HG03469 (cell line): ENCODE measurements at regions not wholly inside any gene's neighbourhood (a gene's known extent, or its start where the extent isn't known, plus 50 kb on each side); places are given as distances from the start of the nearest gene placed in this dataset.

ENCODE experiments used
- ATAC-seq: cut with Tn5 transposase; IDR thresholded peaks from one replicate; pipeline ENCODE4 v1.9.1; 2021; ENCODE audit warnings: mild to moderate bottlenecking, moderate library complexity, moderate number of reproducible peaks; ENCODE audit not compliant: unreplicated experiment

GRCh38 chr6:4563156-4563555 is 213.0 kb upstream of the CDYL start:
- no peak for ATAC-seq

GRCh38 chr6:4561773-4562400 is 214.3 kb upstream of the CDYL start:
- ATAC-seq: no peak

DNA sequence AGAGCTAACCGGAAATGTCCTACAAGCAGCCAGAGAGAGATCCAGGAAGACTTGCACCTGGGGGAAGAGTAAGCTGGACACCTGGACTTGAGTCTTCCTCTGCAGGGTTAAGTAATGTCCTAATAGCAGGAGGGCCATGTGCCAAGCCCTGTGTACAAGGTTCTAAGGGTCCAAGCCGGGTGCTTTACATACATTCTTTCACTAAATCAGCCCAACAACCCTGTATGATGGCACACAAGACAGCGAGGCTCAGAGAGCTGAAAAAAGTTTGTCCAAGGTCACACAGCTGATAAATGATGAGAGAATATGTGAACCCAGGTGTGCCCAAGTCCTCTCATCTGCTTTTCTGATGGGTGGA is 215.1 kb upstream of the CDYL start:
- ATAC-seq: no peak

DNA sequence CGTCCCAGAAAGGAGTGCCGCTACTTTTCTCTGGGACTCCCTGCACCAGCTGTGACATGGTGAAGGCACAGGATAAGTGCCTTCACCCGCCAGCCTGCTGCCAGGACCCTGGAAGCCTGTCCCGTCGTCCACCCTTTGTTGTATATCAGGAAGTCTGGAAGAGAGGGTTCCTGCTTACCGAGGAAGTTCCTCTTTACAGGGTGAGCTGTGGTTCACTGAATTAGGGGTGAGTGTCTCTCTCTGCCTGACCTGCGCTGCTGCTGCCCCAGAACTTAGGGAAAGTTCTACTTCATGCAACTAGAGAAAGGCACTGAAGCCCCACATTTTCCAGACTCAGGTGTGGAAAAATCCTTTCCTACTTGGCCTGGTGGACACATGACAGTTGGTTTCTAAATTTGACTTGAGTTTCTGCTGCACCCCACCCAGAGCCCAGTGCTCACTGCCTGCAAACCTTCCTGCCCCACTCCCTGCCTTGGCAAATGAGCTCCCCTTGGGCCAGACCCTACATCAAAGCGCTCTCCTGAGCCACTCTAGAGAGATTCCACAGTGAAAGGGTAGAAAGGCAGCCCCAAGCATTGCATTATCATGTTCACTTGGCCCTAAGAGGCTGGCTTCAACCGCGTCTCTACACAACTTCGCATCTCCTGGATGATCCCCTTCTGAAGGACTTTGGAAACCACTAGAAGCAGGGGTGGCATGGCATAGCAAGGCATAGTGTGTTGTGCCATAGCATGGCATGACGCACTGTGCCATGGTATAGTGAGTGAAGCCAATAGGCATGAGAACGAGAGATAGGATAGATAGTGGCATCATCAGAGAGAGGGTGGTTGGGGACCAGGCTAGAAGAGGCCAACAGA is 215.8 kb upstream of the CDYL start:
- ATAC-seq: no peak

GRCh38 chr6:4559281-4559875 is 216.8 kb upstream of the CDYL start:
- no peak for ATAC-seq

- no peak for ATAC-seq
Observed at GRCh38 chr6:4554645-4555044, 221.6 kb upstream of the CDYL start.

DNA sequence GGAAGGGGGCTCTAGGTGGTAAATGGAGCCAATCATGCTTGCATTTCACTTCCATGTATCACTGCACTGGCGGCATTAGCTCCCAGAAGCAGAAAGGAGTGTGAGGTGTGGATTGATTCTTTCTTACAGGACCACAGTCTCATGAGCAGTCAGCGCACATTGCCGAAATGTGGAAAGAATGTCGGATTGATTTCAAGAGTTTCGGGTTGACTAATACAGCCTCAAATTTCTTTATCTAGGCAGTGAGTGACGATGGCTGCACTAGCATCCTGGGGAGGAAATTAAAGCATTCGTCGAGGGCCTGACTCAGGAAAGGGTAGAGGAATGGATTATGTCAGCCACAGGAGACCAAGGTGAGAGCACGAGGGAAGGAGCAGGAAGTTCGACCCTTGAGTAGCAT is 222.8 kb upstream of the CDYL start:
- no peak for ATAC-seq

DNA sequence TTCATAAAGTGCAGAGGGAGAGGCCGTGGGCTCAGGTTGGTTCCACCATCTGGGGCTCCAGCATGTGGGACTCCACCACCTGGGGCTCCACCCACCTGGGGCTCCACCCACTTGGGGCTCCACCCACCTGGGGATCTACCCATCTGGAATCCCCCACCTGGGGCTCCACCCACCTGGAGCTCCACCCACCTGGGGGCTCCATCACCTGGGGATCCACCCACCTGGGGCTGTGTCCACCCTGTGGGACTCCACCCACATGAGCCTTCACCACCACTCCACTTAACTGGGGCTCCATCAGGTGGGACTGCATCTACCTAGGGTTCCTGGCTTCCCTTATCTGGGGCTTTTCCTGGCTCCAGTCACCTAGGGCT is 226.0 kb upstream of the CDYL start:
- ATAC-seq: no peak

- ATAC-seq: no peak
Observed at GRCh38 chr6:4549556-4550226, 226.5 kb upstream of the CDYL start.

DNA sequence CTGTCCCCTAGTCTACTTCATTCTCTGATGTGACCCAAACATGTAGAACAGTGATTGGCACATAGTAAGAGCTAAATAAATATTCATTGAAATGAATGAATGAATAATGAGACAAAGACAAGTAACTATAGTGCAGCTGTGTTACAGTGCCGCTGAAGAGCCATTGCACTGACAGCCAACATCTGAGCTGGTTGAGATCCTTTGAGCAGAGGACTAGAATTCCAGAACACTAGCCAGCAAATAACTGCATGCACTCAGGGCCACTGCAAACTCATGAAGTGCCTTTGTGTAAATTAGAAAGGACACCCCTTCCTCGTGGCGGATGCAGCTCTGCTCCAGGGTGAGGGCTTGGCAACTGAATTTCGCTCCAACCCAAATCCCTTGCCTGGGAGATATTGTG is 230.3 kb upstream of the CDYL start:
- no peak for ATAC-seq

DNA sequence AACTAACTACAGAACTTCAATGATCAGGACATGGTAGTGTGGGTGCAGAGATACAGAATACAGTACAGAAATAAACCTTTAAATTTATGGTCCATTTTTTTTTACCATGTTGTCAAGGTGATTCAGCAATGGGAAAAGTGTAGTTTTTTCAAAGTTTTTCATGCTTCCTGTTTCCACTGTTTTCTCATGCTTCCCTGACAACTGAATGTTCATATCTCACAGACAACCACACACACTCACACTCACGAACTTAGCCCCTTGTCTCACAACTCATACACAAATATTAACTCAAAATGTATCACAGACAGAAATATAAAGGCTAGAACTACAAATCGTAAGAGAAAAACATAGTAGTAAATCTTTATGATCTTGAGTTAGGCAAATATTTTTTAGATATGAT is 232.6 kb upstream of the CDYL start:
- ATAC-seq: no peak

DNA sequence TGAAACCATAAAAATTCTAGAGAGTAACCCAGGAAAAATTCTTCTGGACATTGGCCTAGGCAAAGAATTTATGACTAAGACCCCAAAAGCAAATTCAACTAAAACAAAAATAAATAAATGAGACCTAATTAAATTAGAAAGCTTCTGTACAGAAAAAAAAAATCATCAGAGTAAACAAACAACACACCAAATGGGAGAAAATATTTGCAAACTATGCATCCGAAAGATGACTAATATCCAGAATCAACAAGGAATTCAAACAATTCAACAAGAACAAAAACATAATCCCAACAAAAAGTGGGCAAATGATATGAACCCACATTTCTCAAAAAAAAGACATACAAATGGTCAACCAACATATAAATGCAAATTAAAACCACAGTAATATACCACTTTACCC is 242.6 kb upstream of the CDYL start:
- ATAC-seq: no peak

DNA sequence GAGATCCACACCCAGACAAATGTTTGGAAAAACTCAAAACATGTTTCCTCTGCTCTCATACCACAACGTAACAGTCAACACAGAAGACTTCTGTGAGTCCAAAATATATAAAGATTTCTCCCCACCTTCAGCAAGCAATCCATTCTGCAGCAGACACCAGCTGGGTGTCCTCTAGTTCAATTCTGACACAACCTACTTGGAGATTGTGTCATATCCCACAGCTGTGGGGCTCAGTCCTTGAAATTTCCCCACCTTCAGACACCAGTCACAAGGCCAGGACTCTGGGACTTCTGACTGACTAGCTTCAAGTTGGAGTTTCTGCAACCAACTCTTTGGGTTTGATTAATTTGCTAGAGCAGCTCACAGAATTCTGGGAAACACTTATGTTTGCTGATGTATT is 244.8 kb upstream of the CDYL start:
- no peak for ATAC-seq

- no peak for ATAC-seq
Observed at GRCh38 chr6:4522453-4522852, 253.8 kb upstream of the CDYL start.

- ATAC-seq: no peak
Observed at GRCh38 chr6:4521070-4521469, 255.1 kb upstream of the CDYL start.

DNA sequence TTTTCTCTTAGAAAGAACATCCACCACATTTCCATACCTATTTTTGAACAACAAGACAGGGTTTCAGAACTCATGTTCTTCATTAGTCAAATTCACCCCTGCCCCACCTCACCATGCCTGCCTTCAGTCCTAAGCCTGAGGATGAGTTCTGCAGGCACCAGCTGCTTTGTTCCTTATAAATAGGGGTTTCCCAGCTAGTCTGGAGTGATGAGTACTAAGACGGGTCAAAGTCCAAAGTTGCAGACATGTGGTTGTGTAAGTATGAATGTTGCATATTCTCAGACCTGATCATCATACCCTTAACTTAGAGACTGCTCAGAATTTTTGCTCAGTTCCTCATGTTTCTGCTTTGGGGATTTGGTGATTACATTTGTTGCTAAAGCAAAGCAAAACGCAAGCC is 257.7 kb upstream of the CDYL start:
- no peak for ATAC-seq

DNA sequence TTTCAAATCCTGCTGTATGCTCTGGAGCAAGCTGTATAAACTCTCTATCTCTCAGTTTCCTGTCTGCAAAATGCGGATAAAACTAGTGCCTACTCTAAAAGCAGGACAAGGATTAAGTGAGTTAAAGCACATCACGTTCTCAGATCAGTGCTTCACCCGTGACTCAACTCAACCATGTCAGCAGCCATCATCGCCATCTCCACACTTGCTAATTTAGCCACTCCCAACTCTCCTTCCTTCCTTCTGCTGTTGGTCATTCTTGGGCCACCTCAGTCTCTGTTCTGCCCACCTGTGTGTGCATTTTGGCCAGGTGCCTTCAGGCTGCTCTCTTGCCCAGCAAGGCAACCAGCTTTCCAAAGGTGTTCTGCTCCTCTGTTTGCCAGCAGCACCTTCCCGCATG is 260.0 kb upstream of the CDYL start:
- ATAC-seq: no peak

- no peak for ATAC-seq
Observed at GRCh38 chr6:4513561-4513960, 262.6 kb upstream of the CDYL start.

DNA sequence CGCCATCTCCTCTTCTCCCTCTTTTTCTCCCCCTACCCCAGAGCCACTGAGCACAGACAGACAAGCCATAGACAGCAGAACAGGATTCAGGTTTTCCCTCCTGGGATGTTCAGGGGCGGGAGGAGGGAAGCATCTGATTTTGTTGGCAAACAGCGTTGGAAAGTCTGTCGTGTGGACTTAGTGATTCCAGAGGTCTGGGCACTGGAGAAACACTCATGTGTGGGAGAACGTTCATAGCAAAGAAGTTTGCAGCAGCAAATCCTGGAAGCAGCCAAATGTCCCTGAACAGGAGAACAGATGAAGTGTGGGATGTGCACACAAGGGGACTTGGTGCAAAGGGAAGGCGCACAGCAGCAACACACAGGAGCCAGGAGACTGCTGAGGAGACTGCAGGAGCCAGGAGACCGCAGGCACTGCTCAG is 264.1 kb upstream of the CDYL start:
- no peak for ATAC-seq

DNA sequence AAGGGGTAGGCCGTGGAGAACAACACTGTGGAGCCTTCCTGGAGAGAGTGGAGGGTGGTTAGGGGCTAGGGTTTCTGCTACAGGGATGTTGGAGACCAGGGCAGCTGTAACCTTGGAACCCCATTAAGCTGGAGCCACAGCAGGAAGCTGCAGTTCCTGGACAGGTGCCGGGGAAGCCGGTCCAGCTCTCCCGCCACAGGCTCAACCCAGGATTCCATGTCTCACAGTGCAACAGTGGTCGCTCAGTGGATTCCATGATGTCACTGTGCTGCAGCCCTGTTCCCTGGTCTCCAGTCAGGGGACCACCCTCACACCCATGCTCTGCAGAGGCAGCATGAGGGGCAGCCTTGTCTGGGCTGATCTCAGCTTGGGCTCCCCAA is 264.6 kb upstream of the CDYL start:
- ATAC-seq: no peak

GRCh38 chr6:4510906-4511640 is 265.1 kb upstream of the CDYL start:
- no peak for ATAC-seq
